Occipital lobe (tissue), 1 donor: ENCODE measurements at regions not wholly inside any gene's neighbourhood (a gene's known extent, or its start where the extent isn't known, plus 50 kb on each side); places are given as distances from the start of the nearest gene placed in this dataset.
"Not testable (repeated sequence)": the region's sequence is repeated elsewhere in the genome, so short reads cannot be mapped to it uniquely, and the experiment has no call there.

ENCODE experiments used
- DNase-seq: peaks from one replicate; lab custom pipeline; 2025; lab: John Stamatoyannopoulos, UW

GRCh38 chr4:186775902-186776301 lies 52.2 kb upstream of the FAT1 start:
- no peak for DNase-seq

GRCh38 chr4:186778134-186778533 lies 54.5 kb upstream of the FAT1 start:
- no peak for DNase-seq

DNA sequence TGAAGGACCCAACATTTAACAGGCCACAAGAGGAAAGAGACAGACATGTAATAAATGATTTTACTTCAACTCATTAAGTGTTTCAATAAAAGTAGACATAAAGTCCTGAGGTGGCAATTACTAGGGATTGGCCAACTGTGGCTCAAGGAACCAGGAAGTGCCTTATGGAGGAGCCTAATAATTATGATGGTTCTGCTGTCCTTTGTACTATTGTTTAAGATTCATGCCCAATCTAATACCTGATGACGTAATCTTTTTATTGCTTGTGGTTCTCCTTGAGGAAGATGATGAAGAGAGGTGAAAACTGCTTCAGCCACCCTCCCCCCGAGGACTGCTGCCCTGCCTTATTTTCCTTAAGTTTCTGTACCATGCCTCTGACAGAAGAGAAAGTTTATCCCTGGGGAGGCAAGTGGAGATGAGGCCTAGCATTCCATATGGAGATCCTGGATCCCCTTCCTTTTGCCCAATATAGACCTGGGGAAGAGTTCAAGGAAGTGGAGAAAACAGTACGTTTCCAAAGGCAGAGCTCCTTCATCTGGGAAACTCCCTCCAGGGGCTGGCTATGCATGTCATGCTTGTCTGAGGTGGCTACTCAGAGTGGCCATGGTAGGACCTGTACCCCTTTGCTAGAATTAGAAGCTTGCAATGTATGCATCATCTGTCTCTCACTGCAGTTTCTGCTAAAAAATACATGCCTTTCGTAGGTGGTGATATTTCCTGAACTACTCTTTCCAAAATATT lies 56.8 kb upstream of the FAT1 start:
- no peak for DNase-seq

DNA sequence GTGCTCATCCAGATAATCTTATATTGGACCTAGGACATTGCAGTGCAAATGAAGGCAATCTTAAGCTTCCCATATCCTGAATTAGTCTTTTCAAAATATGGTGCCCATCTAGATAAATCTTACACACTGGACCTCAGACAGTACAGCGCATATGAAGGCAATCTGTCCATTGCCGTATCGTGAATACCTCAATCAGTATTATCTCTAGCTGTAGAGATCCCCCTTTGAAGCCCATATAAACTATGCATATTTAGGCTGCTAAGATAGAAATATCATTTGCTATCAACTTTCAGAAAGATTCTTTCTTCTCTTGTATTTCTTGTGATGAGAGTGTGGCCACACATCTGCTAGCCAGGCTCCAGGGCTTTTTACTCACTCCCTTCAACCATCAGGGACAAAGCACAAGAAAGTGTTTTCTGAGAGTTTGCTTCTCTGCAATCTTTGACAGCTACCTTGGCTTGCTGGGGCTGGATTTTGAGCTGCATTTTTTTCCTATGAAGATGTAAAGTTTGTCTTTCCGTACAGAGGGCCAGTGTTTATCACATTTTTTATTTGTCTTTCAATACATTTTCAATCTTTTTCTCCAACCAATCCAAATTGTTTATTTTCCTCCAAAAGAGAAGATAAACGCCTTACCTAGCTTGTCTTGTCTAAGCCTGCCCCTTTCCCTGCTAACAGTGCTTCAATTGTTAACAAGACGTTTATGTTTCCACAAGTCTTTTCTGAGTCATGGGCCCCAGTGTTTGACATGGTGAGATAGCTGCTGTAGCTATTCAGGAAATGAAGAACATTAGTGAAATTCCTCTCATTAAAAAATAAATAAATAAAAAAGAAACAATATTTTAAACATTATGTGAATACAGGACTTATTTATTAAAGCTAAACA lies 57.6 kb upstream of the FAT1 start:
- no peak for DNase-seq

DNA sequence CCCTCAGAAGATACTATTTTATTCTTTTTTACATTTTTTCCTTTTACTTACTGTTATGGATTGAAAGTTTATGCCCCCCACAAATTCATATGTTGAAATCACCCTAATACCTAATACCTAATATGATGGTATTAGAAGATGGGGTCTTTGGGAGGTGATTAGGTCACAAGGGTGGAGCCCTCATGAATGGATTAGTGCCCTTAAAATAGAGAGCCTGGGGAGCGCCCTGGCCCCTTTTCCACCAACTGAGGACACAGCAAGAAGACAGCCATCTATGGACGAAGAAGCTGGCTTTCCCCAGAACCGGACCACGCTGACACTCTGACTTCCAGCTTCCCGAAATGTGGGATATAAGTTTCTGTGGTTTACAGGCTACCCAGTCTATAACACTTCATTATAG lies 58.6 kb upstream of the FAT1 start:
- no peak for DNase-seq

- no peak for DNase-seq
Observed at GRCh38 chr4:186787536-186787935, 63.9 kb upstream of the FAT1 start.

DNA sequence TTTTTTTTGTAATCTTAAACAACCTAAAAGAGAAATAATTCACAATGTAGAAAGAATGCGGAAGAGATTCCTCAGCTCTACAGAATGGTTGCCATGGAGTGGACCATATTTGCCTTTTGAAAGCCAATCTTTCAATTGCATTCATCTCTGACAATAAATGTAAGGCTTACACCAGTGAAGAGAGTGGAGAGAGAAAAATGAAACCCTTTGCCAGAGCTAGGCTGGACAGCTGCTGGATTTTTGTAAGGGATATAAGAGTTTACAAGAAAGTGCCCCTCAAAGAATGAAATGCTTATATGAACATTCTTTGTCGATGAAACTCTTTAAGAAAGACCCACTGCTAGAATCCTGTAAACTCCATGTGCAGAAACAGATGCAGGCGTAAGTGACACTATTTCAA lies 66.0 kb upstream of the FAT1 start:
- DNase-seq: no peak

GRCh38 chr4:186790630-186791029 lies 67.0 kb upstream of the FAT1 start:
- DNase-seq: no peak

DNA sequence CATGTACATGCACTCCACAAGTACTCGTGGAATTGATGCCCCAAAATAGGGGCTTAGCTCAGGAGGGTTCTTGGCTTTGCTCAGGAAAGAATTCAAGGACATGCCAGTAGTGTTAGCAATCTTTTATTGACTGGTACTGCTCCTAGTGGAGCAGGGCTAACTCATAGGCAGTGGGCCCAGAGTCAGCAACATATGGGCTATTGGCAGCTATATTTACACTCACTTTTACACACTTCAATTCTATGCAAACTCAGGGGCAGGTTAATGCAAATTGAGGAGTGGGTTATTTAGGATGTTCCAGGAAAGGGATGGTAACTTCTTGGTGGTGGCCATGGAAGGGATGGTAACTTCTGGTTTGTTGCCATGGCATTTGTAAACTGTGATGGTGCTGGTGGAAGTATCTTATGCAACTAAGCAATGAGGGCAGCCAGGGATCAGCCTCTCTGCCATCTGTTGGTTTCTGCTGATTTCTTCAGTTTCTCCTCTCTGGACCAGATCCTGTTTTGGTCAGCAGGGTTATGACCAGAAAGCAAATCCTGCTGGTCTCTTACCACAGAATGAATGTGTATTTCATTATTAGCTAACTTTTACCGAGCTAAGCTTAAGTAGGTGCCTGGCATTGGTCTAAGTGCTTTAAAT lies 69.2 kb upstream of the FAT1 start:
- DNase-seq: no peak

DNA sequence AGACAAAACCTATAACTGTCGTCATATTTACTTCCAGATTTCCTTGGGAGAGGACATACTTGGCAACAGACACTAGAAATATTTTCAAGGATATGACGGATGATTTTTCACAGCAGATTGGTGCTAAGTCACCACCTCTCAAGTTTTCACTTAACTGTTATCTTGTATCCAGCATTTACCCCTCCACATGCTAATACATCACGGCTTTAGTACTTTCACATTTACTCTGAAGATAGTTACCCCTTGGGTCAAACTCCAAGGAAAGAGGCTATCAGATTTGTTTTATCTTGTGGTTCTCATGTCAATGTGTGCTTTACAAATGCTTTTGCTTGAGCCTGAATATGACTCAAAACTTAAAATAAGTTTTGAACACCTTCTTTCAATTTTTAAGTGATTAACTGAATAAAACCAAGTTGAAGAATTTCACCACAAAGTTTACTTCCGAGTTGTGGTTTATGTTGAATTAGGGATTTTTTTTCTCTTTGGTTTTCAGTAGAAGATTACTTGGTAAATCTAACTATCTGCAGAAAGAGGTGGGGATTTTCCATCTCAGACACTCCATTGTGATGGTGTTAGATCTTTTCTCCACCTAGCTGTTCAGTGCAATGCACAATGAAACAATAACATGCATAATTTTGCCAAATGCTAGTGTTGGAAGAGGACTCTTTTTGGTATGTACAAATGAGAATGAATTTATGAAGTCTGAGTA lies 75.4 kb upstream of the FAT1 start:
- DNase-seq: no peak

- no peak for DNase-seq
Observed at GRCh38 chr4:186805020-186805820, 81.6 kb upstream of the FAT1 start.

- not testable (repeated sequence) for DNase-seq
Observed at GRCh38 chr4:186805917-186806316, 82.3 kb upstream of the FAT1 start.

- no peak for DNase-seq
Observed at GRCh38 chr4:186806679-186807421, 83.2 kb upstream of the FAT1 start.

- DNase-seq: no peak
Observed at GRCh38 chr4:186807808-186808629, 84.4 kb upstream of the FAT1 start.

DNA sequence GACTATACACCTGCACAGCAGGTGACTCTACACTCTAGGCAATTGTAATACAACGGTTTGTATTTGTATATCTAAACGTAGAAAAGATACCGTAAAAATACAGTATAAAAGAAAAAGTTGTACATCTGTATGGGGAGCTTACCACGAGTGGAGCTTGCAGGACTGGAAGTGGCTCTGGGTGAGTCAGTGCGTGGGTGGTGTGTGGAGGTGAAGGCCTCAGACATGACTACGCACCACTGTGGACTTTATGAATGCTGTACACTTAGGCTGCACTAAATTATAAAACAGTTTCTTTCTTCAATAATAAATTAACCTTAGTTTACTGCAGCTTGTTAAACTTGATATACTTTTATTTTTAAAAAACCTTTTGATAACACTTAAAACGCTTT lies 85.0 kb upstream of the FAT1 start:
- no peak for DNase-seq

DNA sequence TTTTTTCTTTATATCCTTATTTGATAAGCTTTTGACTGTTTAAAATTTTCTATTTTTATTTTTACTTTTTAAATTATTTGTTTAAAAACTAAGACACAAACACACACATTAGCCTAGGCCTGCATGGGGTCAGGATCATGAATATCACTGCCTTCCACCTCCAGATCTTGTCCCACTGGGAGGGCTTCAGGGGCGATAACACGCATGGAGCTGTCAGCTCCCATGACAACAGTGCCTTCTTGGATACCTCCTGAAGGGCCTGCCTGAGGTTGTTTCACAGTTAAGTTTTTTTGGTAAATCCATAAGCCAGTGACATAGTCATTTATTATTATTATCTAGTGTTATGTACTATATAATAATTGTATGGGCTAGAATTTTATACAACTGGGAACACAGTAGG lies 85.4 kb upstream of the FAT1 start:
- no peak for DNase-seq

DNA sequence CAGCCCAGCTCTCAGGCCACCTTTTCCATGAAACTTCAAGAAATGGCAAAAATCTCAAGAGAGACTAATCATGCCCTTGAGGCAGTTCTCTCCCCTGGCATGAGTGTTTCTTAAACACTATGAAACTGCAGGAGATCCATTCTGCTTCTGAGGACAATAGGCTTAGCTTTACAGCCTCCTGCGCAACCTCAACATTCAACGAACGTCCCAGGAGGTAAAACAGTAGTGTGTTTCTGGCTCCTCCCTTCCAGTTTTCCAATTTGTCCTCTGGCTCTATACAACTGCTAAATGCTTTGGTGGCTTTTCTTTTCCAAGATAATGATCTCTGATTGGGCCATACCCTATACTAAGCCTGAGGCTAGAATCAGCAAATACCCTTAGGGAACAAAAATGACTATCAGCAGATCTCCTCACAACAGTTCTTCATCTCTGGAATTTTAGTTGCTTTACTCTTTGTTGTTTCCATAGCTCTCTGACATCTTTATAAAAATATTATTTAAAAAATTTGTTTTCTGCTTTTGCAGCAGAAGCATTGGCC lies 87.0 kb upstream of the FAT1 start:
- DNase-seq: no peak

GRCh38 chr4:186812592-186812991 lies 88.9 kb upstream of the FAT1 start:
- no peak for DNase-seq
